ENCODE measurements at regions not wholly inside any gene's neighbourhood (a gene's known extent, or its start where the extent isn't known, plus 50 kb on each side); places are given as distances from the start of the nearest gene placed in this dataset.

DNA sequence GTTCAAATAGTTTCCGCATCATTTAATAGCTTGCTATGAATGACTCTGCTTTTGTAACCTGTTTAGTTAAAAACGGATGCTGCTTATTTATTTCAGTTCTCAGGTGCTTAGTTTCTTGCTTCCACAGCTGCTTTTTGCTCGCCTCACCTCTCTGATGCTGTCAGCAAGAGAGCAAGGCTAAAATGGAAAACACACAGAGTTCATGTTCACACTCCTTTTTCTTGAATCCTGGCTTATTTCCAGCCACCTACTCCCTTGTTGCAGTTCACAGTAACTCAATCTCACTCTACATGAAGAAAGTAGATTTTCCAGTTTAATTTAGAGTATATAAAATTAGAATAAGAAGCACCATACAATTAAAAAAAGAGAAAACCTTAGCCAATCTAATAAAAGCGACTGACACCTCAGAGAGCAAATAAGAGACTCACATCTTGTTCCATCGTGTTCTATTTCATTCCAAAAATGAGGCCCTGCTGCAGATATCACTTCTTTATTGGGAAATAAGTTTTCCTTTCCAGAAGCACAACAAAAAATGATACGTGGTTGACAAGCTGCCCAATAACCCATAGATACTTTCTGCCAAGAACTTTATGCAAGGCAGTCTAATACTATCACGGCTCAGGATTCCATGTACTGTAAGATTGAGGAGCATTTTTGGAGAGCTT lies 326.1 kb upstream of the SLITRK1 start:
- no peak for TF ChIP-seq EP300 (IDR thresholded peaks at IDR 0.05; ENCODE audit: low read depth)
- TF ChIP-seq POLR2A (IDR thresholded peaks at IDR 0.05): no peak
- TF ChIP-seq POLR2AphosphoS5 (IDR thresholded peaks at IDR 0.05): no peak
- TF ChIP-seq, protein P1, sequence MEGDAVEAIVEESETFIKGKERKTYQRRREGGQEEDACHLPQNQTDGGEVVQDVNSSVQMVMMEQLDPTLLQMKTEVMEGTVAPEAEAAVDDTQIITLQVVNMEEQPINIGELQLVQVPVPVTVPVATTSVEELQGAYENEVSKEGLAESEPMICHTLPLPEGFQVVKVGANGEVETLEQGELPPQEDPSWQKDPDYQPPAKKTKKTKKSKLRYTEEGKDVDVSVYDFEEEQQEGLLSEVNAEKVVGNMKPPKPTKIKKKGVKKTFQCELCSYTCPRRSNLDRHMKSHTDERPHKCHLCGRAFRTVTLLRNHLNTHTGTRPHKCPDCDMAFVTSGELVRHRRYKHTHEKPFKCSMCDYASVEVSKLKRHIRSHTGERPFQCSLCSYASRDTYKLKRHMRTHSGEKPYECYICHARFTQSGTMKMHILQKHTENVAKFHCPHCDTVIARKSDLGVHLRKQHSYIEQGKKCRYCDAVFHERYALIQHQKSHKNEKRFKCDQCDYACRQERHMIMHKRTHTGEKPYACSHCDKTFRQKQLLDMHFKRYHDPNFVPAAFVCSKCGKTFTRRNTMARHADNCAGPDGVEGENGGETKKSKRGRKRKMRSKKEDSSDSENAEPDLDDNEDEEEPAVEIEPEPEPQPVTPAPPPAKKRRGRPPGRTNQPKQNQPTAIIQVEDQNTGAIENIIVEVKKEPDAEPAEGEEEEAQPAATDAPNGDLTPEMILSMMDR (IDR thresholded peaks at IDR 0.05): no peak

DNA sequence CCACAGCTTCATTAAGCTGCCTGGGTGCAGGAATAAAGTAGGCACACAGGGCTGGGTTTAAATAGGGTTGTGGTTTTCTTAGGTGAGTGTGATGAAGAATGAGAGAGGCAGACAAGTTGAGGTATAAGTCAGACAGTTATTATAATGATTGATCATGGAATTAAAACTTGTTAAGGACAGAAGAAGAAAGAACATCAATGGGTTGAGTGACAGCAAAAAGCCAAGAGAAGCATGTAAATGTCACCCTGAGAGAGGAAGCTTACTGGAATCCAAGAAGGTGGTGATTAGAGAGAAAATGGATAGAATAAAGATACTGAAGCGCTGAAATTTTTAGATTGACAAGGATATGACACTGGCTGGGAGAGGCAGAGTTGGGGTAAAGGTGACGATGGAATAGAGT lies 325.2 kb upstream of the SLITRK1 start:
- intact Hi-C loops (cut with DNase I; ENCODE audit: low total_unique reads): no loop called here
- no peak for DNase-seq
- TF ChIP-seq POLR2AphosphoS5 (IDR thresholded peaks at IDR 0.05): no peak
- TF ChIP-seq, protein P1 (IDR thresholded peaks at IDR 0.05): no peak
- no peak for TF ChIP-seq POLR2A (IDR thresholded peaks at IDR 0.05)
- TF ChIP-seq EP300 (IDR thresholded peaks at IDR 0.05; ENCODE audit: low read depth): no peak
- no peak overlapping the region for H3K4me3 ChIP-seq
- no peak overlapping the region for H3K27ac ChIP-seq
- H3K4me1 ChIP-seq: no peaks in the 10 kb centered on the region
- no peaks in the 10 kb centered on the region for H3K36me3 ChIP-seq
- 88 to 94% methylated on average over 1 to 2 of the region's 2 CpGs for WGBS, 2 donors (ENCODE audit: low coverage in 1 of 2)
- H3K27me3 ChIP-seq: no peaks in the 10 kb centered on the region
- H3K9me3 ChIP-seq: no peaks in the 10 kb centered on the region
- in situ Hi-C loops (cut with MboI; ENCODE audit: low pct_ligation_motif_present in 1 of 4, low pct_unique_long_range_greater_than_20kb in 1 of 4, low sequenced_read_pairs in 3 of 4): no loop called here

More for the DNA sequence above, 326.1 kb upstream of the SLITRK1 start:
- no peak overlapping the region for H3K4me3 ChIP-seq
- no peak for DNase-seq
- no peak overlapping the region for H3K27ac ChIP-seq
- WGBS, 2 donors (ENCODE audit: low coverage in 1 of 2): 64 to 66% methylated on average over 7 of the region's 7 CpGs
- in situ Hi-C loops (cut with MboI; ENCODE audit: low pct_ligation_motif_present in 1 of 4, low pct_unique_long_range_greater_than_20kb in 1 of 4, low sequenced_read_pairs in 3 of 4): no loop called here
- intact Hi-C loops (cut with DNase I; ENCODE audit: low total_unique reads): no loop called here
- no peaks in the 10 kb centered on the region for H3K9me3 ChIP-seq
- H3K36me3 ChIP-seq: no peaks in the 10 kb centered on the region
- H3K4me1 ChIP-seq: no peaks in the 10 kb centered on the region
- no peaks in the 10 kb centered on the region for H3K27me3 ChIP-seq

DNA sequence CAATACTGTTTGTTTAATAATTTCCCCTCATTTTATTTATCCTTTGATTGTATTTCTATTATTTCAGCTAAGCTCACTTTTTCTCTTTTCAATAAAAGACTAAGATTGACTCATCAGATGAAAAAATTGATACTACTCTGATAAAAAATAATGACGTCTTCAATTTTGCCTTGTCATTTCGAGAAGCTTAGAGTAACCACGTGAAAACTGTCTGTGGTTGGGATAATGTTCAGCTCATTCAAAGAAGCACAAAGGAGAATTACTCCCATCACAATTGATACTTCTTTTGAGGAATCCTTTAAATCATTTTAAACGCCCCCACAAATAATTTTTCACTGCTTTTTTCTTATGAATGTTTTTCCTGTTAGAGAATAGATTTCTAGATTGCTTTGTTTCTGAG lies 318.7 kb upstream of the SLITRK1 start:
- H3K4me1 ChIP-seq: no peaks in the 10 kb centered on the region
- H3K4me3 ChIP-seq: no peak overlapping the region
- no peaks in the 10 kb centered on the region for H3K27me3 ChIP-seq
- no peaks in the 10 kb centered on the region for H3K36me3 ChIP-seq
- no peak overlapping the region for H3K27ac ChIP-seq
- intact Hi-C loops (cut with DNase I; ENCODE audit: low total_unique reads): no loop called here
- 51 to 58% methylated on average over 4 of the region's 4 CpGs for WGBS, 2 donors (ENCODE audit: low coverage in 1 of 2)
- DNase-seq: no peak
- TF ChIP-seq POLR2A (IDR thresholded peaks at IDR 0.05): no peak
- TF ChIP-seq, protein P1 (IDR thresholded peaks at IDR 0.05): no peak
- TF ChIP-seq POLR2AphosphoS5 (IDR thresholded peaks at IDR 0.05): no peak
- no peak for TF ChIP-seq EP300 (IDR thresholded peaks at IDR 0.05; ENCODE audit: low read depth)
- H3K9me3 ChIP-seq: peaks cover 0 to 7% of the 10 kb centered on the region in 2 donors
- in situ Hi-C loops (cut with MboI; ENCODE audit: low pct_ligation_motif_present in 1 of 4, low pct_unique_long_range_greater_than_20kb in 1 of 4, low sequenced_read_pairs in 3 of 4): no loop called here

DNA sequence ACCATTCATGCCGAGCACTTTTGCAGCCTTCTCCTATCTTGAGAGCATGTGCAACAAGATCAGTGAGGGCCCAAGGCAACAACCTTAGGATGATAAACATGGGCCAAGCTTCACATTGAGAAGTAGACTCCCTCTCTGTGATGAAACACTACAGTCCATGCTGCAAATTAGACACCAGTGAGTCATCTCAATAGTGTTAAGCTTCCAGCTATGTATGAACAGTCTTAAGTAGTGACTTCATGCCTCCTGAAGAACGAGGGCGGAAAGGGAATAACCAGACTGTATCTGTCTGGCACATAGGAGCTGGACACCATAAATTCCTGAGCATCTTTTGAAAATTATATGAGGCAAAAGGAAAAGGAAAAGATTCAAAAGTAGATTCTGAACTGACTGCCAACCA lies 309.9 kb upstream of the SLITRK1 start:
- intact Hi-C loops (cut with DNase I; ENCODE audit: low total_unique reads): no loop called here

More for the DNA sequence above, 309.9 kb upstream of the SLITRK1 start:
- no peak overlapping the region for H3K4me3 ChIP-seq
- no peaks in the 10 kb centered on the region for H3K4me1 ChIP-seq
- peaks cover 5 to 10% of the 10 kb centered on the region in 2 donors for H3K9me3 ChIP-seq
- H3K27me3 ChIP-seq: no peaks in the 10 kb centered on the region
- in situ Hi-C loops (cut with MboI; ENCODE audit: low pct_ligation_motif_present in 1 of 4, low pct_unique_long_range_greater_than_20kb in 1 of 4, low sequenced_read_pairs in 3 of 4): no loop called here
- no peak overlapping the region for H3K27ac ChIP-seq
- H3K36me3 ChIP-seq: no peaks in the 10 kb centered on the region
- WGBS, 2 donors (ENCODE audit: low coverage in 1 of 2): 56 to 77% methylated on average over 3 of the region's 3 CpGs
- DNase-seq: no peak
- TF ChIP-seq POLR2A (IDR thresholded peaks at IDR 0.05): no peak
- TF ChIP-seq EP300 (IDR thresholded peaks at IDR 0.05; ENCODE audit: low read depth): no peak
- TF ChIP-seq POLR2AphosphoS5 (IDR thresholded peaks at IDR 0.05): no peak
- TF ChIP-seq, protein P1 (IDR thresholded peaks at IDR 0.05): no peak
